Caco-2 (cell line): ENCODE measurements at regions not wholly inside any gene's neighbourhood (a gene's known extent, or its start where the extent isn't known, plus 50 kb on each side); places are given as distances from the start of the nearest gene placed in this dataset.

ENCODE experiments used
- BruUV-seq: library from RNA; stranded (reverse); fragments of 400-500 nt; replicated peaks from 2 replicates; lab custom pipeline; 2021; lab: Mats Ljungman, UMichigan
- CTCF ChIA-PET: fragments of 300-600 bp; sonication (Branson Sonifier 250); formaldehyde crosslinking; loops from one replicate; lab custom pipeline; 2022; ENCODE audit warnings: antibody characterized with exemption; lab: Charles Lee
- POLR2A ChIA-PET: fragments of 300-600 bp; sonication (Branson Sonifier 250); formaldehyde crosslinking; loops from one replicate; lab custom pipeline; 2022; ENCODE audit warnings: antibody characterized with exemption; lab: Charles Lee
- DNase-seq, 2 experiments: peaks; one replicate each; pipeline versions ENCODE4 v3.0.0 to v3.0.0-alpha.2; 2020 to 2022
- H3K27me3 ChIP-seq: replicated peaks from 2 replicates; pipeline ENCODE4 v1.6.0; 2011; ENCODE audit warnings: low read length; ENCODE audit not compliant: control insufficient read depth, insufficient read depth
- H3K36me3 ChIP-seq: 2 replicates; pipeline ENCODE4 v1.5.1; 2011; ENCODE audit warnings: low read length; ENCODE audit not compliant: control insufficient read depth, insufficient read depth
- H3K4me1 ChIP-seq: fragments of 250-450 bp; sonication (Bioruptor Pico); 2 replicates; pipeline ENCODE4 v1.5.1; 2020; ENCODE audit warnings: mild to moderate bottlenecking
- H3K4me3 ChIP-seq: 2 replicates; pipeline ENCODE4 v1.5.1; 2011; ENCODE audit warnings: low read depth, mild to moderate bottlenecking, control low read depth, low read length
- H3K9me3 ChIP-seq: fragments of 250-450 bp; sonication (Bioruptor Pico); 2 replicates; pipeline ENCODE4 v1.5.1; 2020; ENCODE audit warnings: mild to moderate bottlenecking, moderate library complexity
- H3K27ac Mint-ChIP-seq: one replicate; pipeline ENCODE4 v1.8.0; 2022; ENCODE audit warnings: mixed read lengths; ENCODE audit not compliant: unreplicated experiment
- H3K27me3 Mint-ChIP-seq: one replicate; pipeline ENCODE4 v1.8.0; 2022; ENCODE audit warnings: mixed read lengths; ENCODE audit not compliant: insufficient read depth, unreplicated experiment
- H3K36me3 Mint-ChIP-seq: one replicate; pipeline ENCODE4 v1.8.0; 2022; ENCODE audit warnings: mild to moderate bottlenecking, mixed read lengths; ENCODE audit not compliant: insufficient read depth, unreplicated experiment
- H3K4me1 Mint-ChIP-seq: one replicate; pipeline ENCODE4 v1.8.0; 2022; ENCODE audit warnings: low read depth, mixed read lengths; ENCODE audit not compliant: unreplicated experiment
- H3K4me3 Mint-ChIP-seq: one replicate; pipeline ENCODE4 v1.8.0; 2022; ENCODE audit warnings: mild to moderate bottlenecking, moderate library complexity, mixed read lengths; ENCODE audit not compliant: unreplicated experiment
- H3K9me3 Mint-ChIP-seq: one replicate; pipeline ENCODE4 v1.8.0; 2022; ENCODE audit warnings: mixed read lengths; ENCODE audit not compliant: unreplicated experiment
- CTCF ChIP-seq, 2 experiments: fragments of 200-600 bp in 1 of 2; IDR thresholded peaks; 1 replicate in 1 of 2; 2 replicates in 1 of 2; pipeline versions ENCODE4 v1.5.1 to v1.8.0; 2011 to 2022; ENCODE audit warnings: antibody characterized with exemption in 1 of 2, control low read depth in 1 of 2, inconsistent platforms in 1 of 2, low read depth in 1 of 2, low read length in 1 of 2, mild to moderate bottlenecking in 1 of 2, moderate library complexity in 1 of 2; ENCODE audit not compliant: insufficient read depth in 1 of 2, severe bottlenecking in 1 of 2, unreplicated experiment in 1 of 2
- intact Hi-C: fragments of 100-400 bp; cut with micrococcal nuclease; formaldehyde crosslinking; loops from one replicate; pipeline ENCODE4 v1.10.0; 2022; ENCODE audit not compliant: unreplicated experiment

- no peaks in the 10 kb centered on the region for H3K36me3 ChIP-seq
- CTCF ChIA-PET, result no interaction called here
- Mint-ChIP-seq H3K36me3 (no peaks in the 10 kb centered on the region), H3K4me1 (peaks cover 15% of the 10 kb centered on the region), H3K9me3 (peaks cover 4% of the 10 kb centered on the region), H3K27me3 (no peaks in the 10 kb centered on the region), H3K27ac (no peak overlapping the region), H3K4me3 (no peak overlapping the region)
- no peaks in the 10 kb centered on the region for H3K27me3 ChIP-seq
- H3K4me3 ChIP-seq, result no peak overlapping the region
- TF ChIP-seq CTCF (IDR thresholded peaks at IDR 0.05; ENCODE audit: insufficient read depth in 1 of 2, low read depth in 1 of 2, low read length in 1 of 2, severe bottlenecking in 1 of 2, unreplicated experiment in 1 of 2), result no peak
- POLR2A ChIA-PET, result no interaction called here
- BruUV-seq, result no TSS peak
- peaks cover 17% of the 10 kb centered on the region for H3K4me1 ChIP-seq
- H3K9me3 ChIP-seq, result no peaks in the 10 kb centered on the region
- intact Hi-C loops, result no loop called here
- no peak for DNase-seq
Observed at GRCh38 chr12:90064852-90065801, 356.5 kb upstream of the ATP2B1 start.

GRCh38 chr12:90062799-90063198, 354.2 kb upstream of the ATP2B1 start:
- H3K36me3 Mint-ChIP-seq, result no peaks in the 10 kb centered on the region
- peaks cover 11% of the 10 kb centered on the region for H3K4me1 Mint-ChIP-seq
- Histone ChIP-seq H3K4me1 (peaks cover 12% of the 10 kb centered on the region), H3K9me3 (no peaks in the 10 kb centered on the region), H3K27me3 (no peaks in the 10 kb centered on the region), H3K36me3 (no peaks in the 10 kb centered on the region), H3K4me3 (no peak overlapping the region)
- ChIA-PET POLR2A (no interaction called here), CTCF (no interaction called here)
- TF ChIP-seq CTCF (IDR thresholded peaks at IDR 0.05; ENCODE audit: insufficient read depth in 1 of 2, low read depth in 1 of 2, low read length in 1 of 2, severe bottlenecking in 1 of 2, unreplicated experiment in 1 of 2), result no peak
- H3K4me3 Mint-ChIP-seq, result no peak overlapping the region
- no peaks in the 10 kb centered on the region for H3K9me3 Mint-ChIP-seq
- peak in 1 of 2 experiments; percentile 11 for DNase-seq
- no peaks in the 10 kb centered on the region for H3K27me3 Mint-ChIP-seq
- BruUV-seq, result no TSS peak
- intact Hi-C loops, result no loop called here
- H3K27ac Mint-ChIP-seq, result no peak overlapping the region

GRCh38 chr12:90061809-90062208, 353.2 kb upstream of the ATP2B1 start:
- Mint-ChIP-seq H3K36me3 (no peaks in the 10 kb centered on the region), H3K9me3 (no peaks in the 10 kb centered on the region), H3K4me3 (no peak overlapping the region), H3K4me1 (peaks cover 1% of the 10 kb centered on the region), H3K27me3 (no peaks in the 10 kb centered on the region), H3K27ac (no peak overlapping the region)
- no peaks in the 10 kb centered on the region for H3K36me3 ChIP-seq
- no peak for TF ChIP-seq CTCF (IDR thresholded peaks at IDR 0.05; ENCODE audit: insufficient read depth in 1 of 2, low read depth in 1 of 2, low read length in 1 of 2, severe bottlenecking in 1 of 2, unreplicated experiment in 1 of 2)
- H3K4me1 ChIP-seq, result peaks cover 4% of the 10 kb centered on the region
- no peak for DNase-seq
- ChIA-PET POLR2A (no interaction called here), CTCF (no interaction called here)
- BruUV-seq, result no TSS peak
- H3K9me3 ChIP-seq, result no peaks in the 10 kb centered on the region
- H3K4me3 ChIP-seq, result no peak overlapping the region
- no peaks in the 10 kb centered on the region for H3K27me3 ChIP-seq
- intact Hi-C loops, result no loop called here
